PC-3 (cell line): ENCODE measurements at regions not wholly inside any gene's neighbourhood (a gene's known extent, or its start where the extent isn't known, plus 50 kb on each side); places are given as distances from the start of the nearest gene placed in this dataset.
A peak's percentile ranks its signal among the peaks of the same experiment; 100 is the strongest.

Source experiments
- ATAC-seq: fragments of 200-7000 bp; cut with Tn5 transposase; 2 replicates; pipeline ENCODE4 v1.9.1; 2020; ENCODE audit warnings: mild to moderate bottlenecking, moderate library complexity
- BruUV-seq: library from RNA; stranded (reverse); fragments of 400-500 nt; replicated peaks from 2 replicates; lab custom pipeline; 2021; lab: Mats Ljungman, UMichigan
- CTCF ChIA-PET: fragments of 300-600 bp; sonication (Branson Sonifier 250); formaldehyde crosslinking; loops from one replicate; lab custom pipeline; 2022; ENCODE audit warnings: antibody characterized with exemption; lab: Charles Lee
- POLR2A ChIA-PET: fragments of 300-600 bp; sonication (Branson Sonifier 250); formaldehyde crosslinking; loops from one replicate; lab custom pipeline; 2022; ENCODE audit warnings: antibody characterized with exemption; ENCODE audit not compliant: unreplicated experiment; lab: Charles Lee
- DNase-seq: peaks from one replicate; pipeline ENCODE4 v3.0.0-alpha.2; 2015
- H2AFZ ChIP-seq: fragments of 300-600 bp; sonication (generic); 2 replicates; pipeline ENCODE4 v1.6.0; 2016; ENCODE audit warnings: antibody characterized with exemption, low read length
- H3F3A ChIP-seq: fragments of 300-600 bp; sonication (generic); one replicate; pipeline ENCODE4 v1.6.0; 2017; ENCODE audit warnings: antibody characterized with exemption, low read length, control low read depth, mild to moderate bottlenecking; ENCODE audit not compliant: unreplicated experiment
- H3K27ac ChIP-seq: fragments of 300-600 bp; sonication (generic); 2 replicates; pipeline ENCODE4 v1.5.1; 2016; ENCODE audit warnings: mild to moderate bottlenecking, low read length
- H3K27me3 ChIP-seq: fragments of 300-600 bp; sonication (generic); 2 replicates; pipeline ENCODE4 v1.6.1; 2016; ENCODE audit warnings: low read length, mixed read lengths
- H3K36me3 ChIP-seq: fragments of 300-600 bp; sonication (generic); 2 replicates; pipeline ENCODE4 v1.6.1; 2016; ENCODE audit warnings: low read depth, mixed run types, low read length, mixed read lengths
- H3K4me1 ChIP-seq: fragments of 300-600 bp; sonication (generic); 2 replicates; pipeline ENCODE4 v1.5.1; 2016; ENCODE audit warnings: low read length; ENCODE audit not compliant: insufficient read depth
- H3K4me2 ChIP-seq: fragments of 300-600 bp; sonication (generic); 2 replicates; pipeline ENCODE4 v1.6.0; 2016; ENCODE audit warnings: low read length
- H3K4me3 ChIP-seq: fragments of 300-600 bp; sonication (generic); 2 replicates; pipeline ENCODE4 v1.5.1; 2016; ENCODE audit warnings: mild to moderate bottlenecking, low read length, mixed read lengths
- H3K79me2 ChIP-seq: fragments of 300-600 bp; sonication (generic); 2 replicates; pipeline ENCODE4 v1.6.1; 2017; ENCODE audit warnings: low read length, mixed read lengths
- H3K9ac ChIP-seq: fragments of 300-600 bp; sonication (generic); 2 replicates; pipeline ENCODE4 v1.6.0; 2016; ENCODE audit warnings: mild to moderate bottlenecking, low read length
- H3K9me2 ChIP-seq: fragments of 300-600 bp; sonication (generic); replicated peaks from 2 replicates; pipeline ENCODE4 v1.6.1; 2016; ENCODE audit warnings: mixed run types, low read length, mixed read lengths
- H3K9me3 ChIP-seq: fragments of 300-600 bp; sonication (generic); 2 replicates; pipeline ENCODE4 v1.6.1; 2016; ENCODE audit warnings: low read length, mixed read lengths
- H4K20me1 ChIP-seq: fragments of 300-600 bp; sonication (generic); 2 replicates; pipeline ENCODE4 v1.6.1; 2016; ENCODE audit warnings: low read length, mixed read lengths
- EZH2 ChIP-seq: fragments of 300-600 bp; sonication (generic); IDR thresholded peaks from one replicate; pipeline ENCODE4 v1.6.1; 2017; ENCODE audit warnings: antibody characterized with exemption, mild to moderate bottlenecking, low read length; ENCODE audit not compliant: unreplicated experiment
- EZH2phosphoT487 ChIP-seq: fragments of 300-600 bp; sonication (generic); IDR thresholded peaks from 2 replicates; pipeline ENCODE4 v1.6.1; 2018; ENCODE audit warnings: mild to moderate bottlenecking, antibody characterized with exemption, low read length, borderline replicate concordance
- intact Hi-C: fragments of 100-400 bp; cut with micrococcal nuclease; formaldehyde crosslinking; loops from 2 replicates; pipeline ENCODE4 v1.9.0; 2023
- TF ChIP-seq, protein P1 (sequence below): fragments of 300-600 bp; sonication (generic); conservative IDR thresholded peaks from 2 replicates; pipeline ENCODE4 v1.5.1; 2017; ENCODE audit warnings: antibody characterized with exemption, low read depth, mild to moderate bottlenecking, low read length

DNA sequence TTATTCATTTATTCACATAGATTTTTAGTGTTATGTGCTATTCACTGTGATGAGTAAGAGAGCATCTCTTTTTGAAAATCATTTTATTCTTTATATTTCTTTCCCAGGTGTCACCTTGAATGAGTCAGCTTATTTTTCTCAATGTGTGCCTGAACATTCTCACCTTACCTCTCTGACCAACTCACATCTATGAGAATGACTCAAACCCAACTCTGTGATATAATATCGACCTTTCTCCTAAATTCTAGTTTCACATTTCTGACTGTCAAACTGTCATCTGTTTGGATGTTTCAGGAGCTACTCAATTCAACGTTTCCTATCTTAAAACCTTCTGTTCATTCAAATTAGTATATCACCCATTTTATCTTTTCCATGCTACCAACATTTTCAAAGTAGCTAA is 630.8 kb downstream of the RERGL start:
- BruUV-seq, result no TSS peak

DNA sequence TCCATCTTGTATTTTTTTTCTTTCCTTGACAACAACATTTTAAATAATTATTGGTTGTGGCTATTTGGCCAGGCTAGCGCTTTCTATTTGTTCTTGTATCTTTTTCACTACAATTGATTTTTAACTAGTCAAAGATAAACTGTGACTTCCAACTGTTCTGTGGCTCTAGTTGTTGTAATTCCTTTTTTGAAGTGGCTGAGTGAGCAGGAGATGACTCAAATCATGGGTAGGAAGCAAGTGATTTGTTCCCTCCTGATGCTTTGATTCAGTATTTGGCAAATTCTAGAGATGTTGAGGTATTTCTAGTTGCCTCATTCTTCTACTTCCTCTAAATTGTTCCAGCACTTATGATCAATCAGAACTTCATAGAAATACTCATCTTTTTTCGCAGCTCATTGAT is 633.5 kb downstream of the RERGL start:
- ATAC-seq (no peak), DNase-seq (peak; percentile 21)
- H3K9ac ChIP-seq, result no peak overlapping the region
- H3K4me2 ChIP-seq, result no peak overlapping the region
- BruUV-seq, result no TSS peak
- TF ChIP-seq EZH2 (no peak), EZH2phosphoT487 (no peak)
- TF ChIP-seq, protein P1, sequence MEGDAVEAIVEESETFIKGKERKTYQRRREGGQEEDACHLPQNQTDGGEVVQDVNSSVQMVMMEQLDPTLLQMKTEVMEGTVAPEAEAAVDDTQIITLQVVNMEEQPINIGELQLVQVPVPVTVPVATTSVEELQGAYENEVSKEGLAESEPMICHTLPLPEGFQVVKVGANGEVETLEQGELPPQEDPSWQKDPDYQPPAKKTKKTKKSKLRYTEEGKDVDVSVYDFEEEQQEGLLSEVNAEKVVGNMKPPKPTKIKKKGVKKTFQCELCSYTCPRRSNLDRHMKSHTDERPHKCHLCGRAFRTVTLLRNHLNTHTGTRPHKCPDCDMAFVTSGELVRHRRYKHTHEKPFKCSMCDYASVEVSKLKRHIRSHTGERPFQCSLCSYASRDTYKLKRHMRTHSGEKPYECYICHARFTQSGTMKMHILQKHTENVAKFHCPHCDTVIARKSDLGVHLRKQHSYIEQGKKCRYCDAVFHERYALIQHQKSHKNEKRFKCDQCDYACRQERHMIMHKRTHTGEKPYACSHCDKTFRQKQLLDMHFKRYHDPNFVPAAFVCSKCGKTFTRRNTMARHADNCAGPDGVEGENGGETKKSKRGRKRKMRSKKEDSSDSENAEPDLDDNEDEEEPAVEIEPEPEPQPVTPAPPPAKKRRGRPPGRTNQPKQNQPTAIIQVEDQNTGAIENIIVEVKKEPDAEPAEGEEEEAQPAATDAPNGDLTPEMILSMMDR, result no peak
- H4K20me1 ChIP-seq, result no peaks in the 10 kb centered on the region
- peaks cover 11% of the 10 kb centered on the region; the same call in 1 of the 2 replicates for H3K4me1 ChIP-seq
- H3K79me2 ChIP-seq, result no peaks in the 10 kb centered on the region
- no peaks in the 10 kb centered on the region for H3K27me3 ChIP-seq
- ChIA-PET POLR2A (no interaction called here), CTCF (no interaction called here)
- H3K9me3 ChIP-seq, result no peaks in the 10 kb centered on the region
- no peak overlapping the region for H3K4me3 ChIP-seq
- H3K9me2 ChIP-seq, result no peaks in the 10 kb centered on the region
- intact Hi-C loops, result loop anchor here (10.0 kb wide), 1 partner anchor 182 kb away; no protein-coding TSS in a partner anchor
- no peaks in the 10 kb centered on the region for H3F3A ChIP-seq
- no peak overlapping the region for H3K27ac ChIP-seq
- H2AFZ ChIP-seq, result no peak overlapping the region
- no peaks in the 10 kb centered on the region for H3K36me3 ChIP-seq

More for the DNA sequence above, 630.8 kb downstream of the RERGL start:
- no peaks in the 10 kb centered on the region for H3F3A ChIP-seq
- intact Hi-C loops, result loop anchor here (10.0 kb wide), 1 partner anchor 184 kb away; no protein-coding TSS in a partner anchor
- H2AFZ ChIP-seq, result no peak overlapping the region
- ChIA-PET POLR2A (no interaction called here), CTCF (no interaction called here)
- H3K27me3 ChIP-seq, result no peaks in the 10 kb centered on the region
- peaks cover 11% of the 10 kb centered on the region; the same call in 1 of the 2 replicates for H3K4me1 ChIP-seq
- H3K4me3 ChIP-seq, result no peak overlapping the region
- H4K20me1 ChIP-seq, result no peaks in the 10 kb centered on the region
- no peak overlapping the region for H3K27ac ChIP-seq
- H3K79me2 ChIP-seq, result no peaks in the 10 kb centered on the region
- DNase-seq (peak; percentile 63), ATAC-seq (peak; percentile 57; the same call in 1 of the 2 replicates)
- no peaks in the 10 kb centered on the region for H3K36me3 ChIP-seq
- peak overlapping the region; percentile 56 for H3K4me2 ChIP-seq
- H3K9ac ChIP-seq, result no peak overlapping the region
- TF ChIP-seq EZH2 (no peak), EZH2phosphoT487 (no peak)
- TF ChIP-seq, protein P1, result no peak
- no peaks in the 10 kb centered on the region for H3K9me3 ChIP-seq
- no peaks in the 10 kb centered on the region for H3K9me2 ChIP-seq

DNA sequence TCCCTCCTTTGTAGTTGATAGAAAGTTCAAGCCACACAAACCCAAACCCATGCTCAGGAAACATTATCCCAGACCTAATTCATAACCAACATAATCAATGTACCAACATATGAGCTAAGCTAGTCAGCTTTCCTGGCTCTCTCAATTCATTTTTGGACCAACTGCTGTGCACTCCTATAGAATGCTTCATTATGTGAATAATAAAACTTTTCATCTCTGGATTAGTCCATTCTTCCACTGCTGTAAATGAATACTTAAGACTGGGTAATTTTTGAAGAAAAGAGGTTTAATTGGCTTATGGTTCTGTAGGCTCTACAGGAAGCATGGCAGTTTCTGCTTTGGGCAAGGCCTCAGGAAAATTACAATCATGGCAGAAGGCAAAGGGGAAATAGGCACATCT is 651.9 kb downstream of the RERGL start:
- CTCF ChIA-PET, result no interaction called here
- H3K79me2 ChIP-seq, result no peaks in the 10 kb centered on the region
- H3K36me3 ChIP-seq, result no peaks in the 10 kb centered on the region
- no peaks in the 10 kb centered on the region for H3K9me2 ChIP-seq
- H3K4me2 ChIP-seq, result no peak overlapping the region
- no peak overlapping the region for H2AFZ ChIP-seq
- no peak overlapping the region for H3K4me3 ChIP-seq
- no peaks in the 10 kb centered on the region for H4K20me1 ChIP-seq
- intact Hi-C loops, result no loop called here
- no peaks in the 10 kb centered on the region for H3K4me1 ChIP-seq
- H3K9me3 ChIP-seq, result no peaks in the 10 kb centered on the region
- no peak overlapping the region for H3K27ac ChIP-seq
- H3K9ac ChIP-seq, result no peak overlapping the region
- H3F3A ChIP-seq, result no peaks in the 10 kb centered on the region
- no TSS peak for BruUV-seq
- POLR2A ChIA-PET, result no interaction called here
- no peaks in the 10 kb centered on the region for H3K27me3 ChIP-seq
- ATAC-seq (no peak), DNase-seq (no peak)
- TF ChIP-seq EZH2phosphoT487 (no peak), EZH2 (no peak)
- TF ChIP-seq, protein P1, result no peak
